H1 (cell line): ENCODE measurements at regions not wholly inside any gene's neighbourhood (a gene's known extent, or its start where the extent isn't known, plus 50 kb on each side); places are given as distances from the start of the nearest gene placed in this dataset.

ENCODE experiments used
- CTCF ChIA-PET: fragments of 300-600 bp; sonication (Branson Sonifier 250); formaldehyde crosslinking; loops from one replicate; lab custom pipeline; 2021; ENCODE audit not compliant: partially characterized antibody; lab: Charles Lee
- POLR2A ChIA-PET: fragments of 300-600 bp; sonication (Branson Sonifier 250); formaldehyde crosslinking; loops from one replicate; lab custom pipeline; 2021; ENCODE audit warnings: inconsistent platforms; ENCODE audit not compliant: partially characterized antibody; lab: Charles Lee
- DNase-seq, 2 experiments: peaks; one replicate each; pipeline versions ENCODE4 v3.0.0 to v3.0.0-alpha.2; 2010 to 2022; ENCODE audit warnings: low spot score in 2 of 2, low read depth in 1 of 2, mixed read lengths in 1 of 2
- FAIRE-seq: peaks from 2 replicates; lab custom pipeline; 2011; peaks lifted over from hg19 to GRCh38; lab: Jason Lieb, UNC
- H2AFZ ChIP-seq: 2 replicates; pipeline ENCODE4 v1.8.1; 2012; ENCODE audit warnings: low read length, inconsistent platforms
- H2AK5ac ChIP-seq: 2 replicates; pipeline ENCODE4 v1.6.1; 2013; ENCODE audit warnings: low read depth, low read length
- H2BK120ac ChIP-seq: replicated peaks from 2 replicates; pipeline ENCODE3; 2013; ENCODE audit warnings: low read depth, low read length, inconsistent platforms
- H2BK12ac ChIP-seq: 2 replicates; pipeline ENCODE4 v1.6.1; 2013; ENCODE audit warnings: low read depth, low read length
- H2BK15ac ChIP-seq: 2 replicates; pipeline ENCODE4 v1.6.1; 2013; ENCODE audit warnings: low read length
- H2BK20ac ChIP-seq: 2 replicates; pipeline ENCODE4 v1.6.1; 2013; ENCODE audit warnings: low read length
- H2BK5ac ChIP-seq: 2 replicates; pipeline ENCODE4 v1.6.1; 2013; ENCODE audit warnings: low read depth, low read length
- H3K14ac ChIP-seq: 2 replicates; pipeline ENCODE4 v1.6.1; 2013; ENCODE audit warnings: inconsistent platforms; ENCODE audit not compliant: insufficient read length
- H3K18ac ChIP-seq: 2 replicates; pipeline ENCODE4 v1.6.1; 2013; ENCODE audit warnings: low read length; ENCODE audit errors: extremely low read depth
- H3K23ac ChIP-seq: 2 replicates; pipeline ENCODE4 v1.6.1; 2013; ENCODE audit warnings: inconsistent platforms; ENCODE audit not compliant: insufficient read length
- H3K23me2 ChIP-seq: 2 replicates; pipeline ENCODE4 v1.6.1; 2013; ENCODE audit warnings: low read depth, low read length
- H3K27ac ChIP-seq: 2 replicates; pipeline ENCODE4 v1.6.1; 2011; ENCODE audit warnings: low read depth, low read length, inconsistent platforms
- H3K27me3 ChIP-seq, 4 experiments: replicated peaks in 1 of 4; 1 replicate in 1 of 4; 2 replicates in 3 of 4; pipeline versions ENCODE4 v1.6.1 to v1.8.1; 2011 to 2013; ENCODE audit warnings: low read length in 3 of 4, mild to moderate bottlenecking in 3 of 4, inconsistent platforms in 2 of 4, mixed read lengths in 2 of 4, moderate library complexity in 1 of 4; ENCODE audit not compliant: control insufficient read depth in 3 of 4, insufficient read depth in 3 of 4; ENCODE audit errors: extremely low read depth in 1 of 4
- H3K36me3 ChIP-seq, 4 experiments: 2 replicates each; pipeline versions ENCODE4 v1.6.1 to v1.8.1; 2011 to 2013; ENCODE audit warnings: mild to moderate bottlenecking in 4 of 4, low read length in 3 of 4, moderate library complexity in 2 of 4, control low read depth in 1 of 4, inconsistent platforms in 1 of 4; ENCODE audit not compliant: insufficient read depth in 4 of 4, control insufficient read depth in 2 of 4
- H3K4ac ChIP-seq: replicated peaks from 2 replicates; pipeline ENCODE3; 2013; ENCODE audit warnings: low read length, low read depth, mixed read lengths, inconsistent platforms; ENCODE audit not compliant: insufficient read length
- H3K4me1 ChIP-seq, 4 experiments: replicated peaks in 1 of 4; 1 replicate in 1 of 4; 2 replicates in 3 of 4; pipeline versions ENCODE4 v1.6.1 to v1.8.1; 2011 to 2013; ENCODE audit warnings: low read length in 3 of 4, inconsistent platforms in 2 of 4, mixed read lengths in 1 of 4; ENCODE audit not compliant: insufficient read depth in 4 of 4, control insufficient read depth in 3 of 4
- H3K4me2 ChIP-seq, 2 experiments: 2 replicates each; pipeline versions ENCODE4 v1.6.1 to v1.8.1; 2011 to 2013; ENCODE audit warnings: low read depth in 2 of 2, low read length in 2 of 2, control low read depth in 1 of 2, inconsistent platforms in 1 of 2, mild to moderate bottlenecking in 1 of 2; ENCODE audit not compliant: insufficient read depth in 1 of 2
- H3K4me3 ChIP-seq, 4 experiments: fragments of 200-600, 300-600 bp in 1 of 4; sonication (generic), shearing (Covaris generic), sonication (Bioruptor Twin) in 1 of 4; 2 replicates each; pipeline versions ENCODE4 v1.5.1 to v1.8.1; 2011 to 2016; ENCODE audit warnings: low read length in 4 of 4, low read depth in 3 of 4, control low read depth in 2 of 4, inconsistent platforms in 2 of 4, mild to moderate bottlenecking in 2 of 4, mixed read lengths in 1 of 4, moderate library complexity in 1 of 4; ENCODE audit not compliant: insufficient read depth in 2 of 4; ENCODE audit errors: extremely low read depth in 1 of 4
- H3K56ac ChIP-seq: replicated peaks from 2 replicates; pipeline ENCODE3; 2013; ENCODE audit warnings: low read depth, mild to moderate bottlenecking, mixed read lengths, low read length, inconsistent platforms; ENCODE audit not compliant: insufficient read length
- H3K79me1 ChIP-seq: 2 replicates; pipeline ENCODE4 v1.6.1; 2013; ENCODE audit warnings: low read depth, low read length, control low read depth
- H3K79me2 ChIP-seq, 2 experiments: 2 replicates each; pipeline versions ENCODE4 v1.6.1 to v1.8.1; 2012 to 2013; ENCODE audit warnings: low read length in 2 of 2, mild to moderate bottlenecking in 2 of 2, inconsistent platforms in 1 of 2; ENCODE audit not compliant: insufficient read depth in 2 of 2, control insufficient read depth in 1 of 2
- H3K9ac ChIP-seq, 4 experiments: replicated peaks in 1 of 4; 1 replicate in 1 of 4; 2 replicates in 3 of 4; pipeline versions ENCODE4 v1.6.1 to v1.8.1; 2011 to 2013; ENCODE audit warnings: low read depth in 3 of 4, low read length in 3 of 4, control low read depth in 2 of 4, mild to moderate bottlenecking in 2 of 4, moderate library complexity in 2 of 4, inconsistent platforms in 1 of 4; ENCODE audit errors: extremely low read depth in 1 of 4
- H3K9me3 ChIP-seq, 2 experiments: 2 replicates each; pipeline versions ENCODE4 v1.6.1 to v1.8.1; 2012 to 2013; ENCODE audit warnings: mild to moderate bottlenecking in 2 of 2, moderate library complexity in 2 of 2, control low read depth in 1 of 2, inconsistent platforms in 1 of 2, low read depth in 1 of 2, low read length in 1 of 2, mixed read lengths in 1 of 2; ENCODE audit not compliant: insufficient read depth in 2 of 2
- H4K20me1 ChIP-seq, 2 experiments: replicated peaks in 1 of 2; 2 replicates each; pipeline versions ENCODE3 to v1.8.1; 2011 to 2013; ENCODE audit warnings: inconsistent platforms in 2 of 2, low read length in 2 of 2, mild to moderate bottlenecking in 1 of 2; ENCODE audit not compliant: insufficient read depth in 2 of 2, control insufficient read depth in 1 of 2
- H4K5ac ChIP-seq: 2 replicates; pipeline ENCODE4 v1.6.1; 2013; ENCODE audit warnings: low read length, low read depth, mixed read lengths, inconsistent platforms; ENCODE audit not compliant: insufficient read length
- H4K8ac ChIP-seq: 2 replicates; pipeline ENCODE4 v1.8.0; 2013; ENCODE audit warnings: mild to moderate bottlenecking, moderate library complexity, low read length, inconsistent platforms; ENCODE audit not compliant: insufficient read depth; ENCODE audit errors: extremely low read depth
- H4K91ac ChIP-seq: replicated peaks from 2 replicates; pipeline ENCODE3; 2013; ENCODE audit warnings: low read length, mixed read lengths, inconsistent platforms; ENCODE audit not compliant: insufficient read length
- BACH1 ChIP-seq: IDR thresholded peaks from 2 replicates; pipeline ENCODE4 v1.6.1; 2012; ENCODE audit warnings: low read length, improper control_type of control experiment
- BRCA1 ChIP-seq: IDR thresholded peaks from 2 replicates; pipeline ENCODE4 v1.6.1; 2012; ENCODE audit warnings: low read depth, low read length, improper control_type of control experiment
- CBX5 ChIP-seq: fragments of 300-800, 300-1000 bp; sonication (generic); IDR thresholded peaks from 2 replicates; pipeline ENCODE4 v1.7.1; 2016; ENCODE audit warnings: antibody characterized with exemption, low read length, low read depth
- CEBPB ChIP-seq: IDR thresholded peaks from 2 replicates; pipeline ENCODE4 v1.6.1; 2012; ENCODE audit warnings: low read depth, low read length
- E2F6 ChIP-seq: IDR thresholded peaks from 2 replicates; pipeline ENCODE4 v1.6.1; 2012; ENCODE audit warnings: inconsistent platforms
- GABPA ChIP-seq: IDR thresholded peaks from 2 replicates; pipeline ENCODE4 v1.6.1; 2011; ENCODE audit warnings: mild to moderate bottlenecking, low read length, moderate library complexity, borderline replicate concordance; ENCODE audit not compliant: insufficient read depth
- GTF2F1 ChIP-seq: IDR thresholded peaks from 2 replicates; pipeline ENCODE4 v1.6.1; 2012; ENCODE audit warnings: low read depth, low read length, improper control_type of control experiment, borderline replicate concordance
- JUND ChIP-seq: IDR thresholded peaks from 2 replicates; pipeline ENCODE4 v1.6.1; 2011; ENCODE audit warnings: mild to moderate bottlenecking, improper control_type of control experiment, low read length
- SIX5 ChIP-seq: IDR thresholded peaks from 2 replicates; pipeline ENCODE4 v1.6.1; 2011; ENCODE audit warnings: mild to moderate bottlenecking, low read depth, low read length
- SP2 ChIP-seq: IDR thresholded peaks from 2 replicates; pipeline ENCODE4 v1.6.1; 2012; ENCODE audit warnings: mild to moderate bottlenecking, low read length, inconsistent platforms
- TCF12 ChIP-seq: IDR thresholded peaks from 2 replicates; pipeline ENCODE4 v1.6.1; 2011; ENCODE audit warnings: low read depth, mild to moderate bottlenecking, low read length
- WGBS, 2 experiments: shearing (Covaris generic) in 1 of 2; methylation state at CpG; one replicate each; pipeline versions ENCODE4 v1.1.6 to v1.1.7; 2013 to 2015; ENCODE audit warnings: low lambda C conversion rate in 2 of 2, mixed read lengths in 2 of 2, inconsistent platforms in 1 of 2, low coverage in 1 of 2, missing lambda C conversion rate in 1 of 2; ENCODE audit not compliant: insufficient replicate concordance in 2 of 2, insufficient coverage in 1 of 2, insufficient read length in 1 of 2; ENCODE audit errors: extremely low coverage in 1 of 2, missing lambda C conversion rate in 1 of 2; 5-methylcytosine and 5-hydroxymethylcytosine counted together

GRCh38 chr3:185988816-185989175, 51.0 kb upstream of the TRA2B start:
- CTCF ChIA-PET, result interaction anchor here (0.8 to 6.0 kb wide), 24 partner anchors 11 to 551 kb away, joined by 3 to 57 read pairs (median 5); no protein-coding TSS in a partner anchor

More at GRCh38 chr3:185988816-185989175, 51.0 kb upstream of the TRA2B start:
- H3K9ac ChIP-seq, result no peak overlapping the region
- peaks cover 0 to 3% (median 0%) of the 10 kb centered on the region in 4 experiments; a peak in 2 of 7 replicates for H3K27me3 ChIP-seq
- H4K5ac ChIP-seq, result no peak overlapping the region
- no peak overlapping the region for H2AK5ac ChIP-seq
- no peaks in the 10 kb centered on the region for H4K20me1 ChIP-seq
- H2BK15ac ChIP-seq, result no peak overlapping the region
- no peak for TF ChIP-seq JUND
- no peak for TF ChIP-seq GABPA
- TF ChIP-seq BACH1, result no peak
- TF ChIP-seq SIX5, result no peak
- TF ChIP-seq SP2, result no peak
- TF ChIP-seq E2F6, result no peak
- TF ChIP-seq CEBPB, result no peak
- TF ChIP-seq TCF12, result no peak
- no peak for TF ChIP-seq CBX5
- TF ChIP-seq BRCA1, result no peak
- no peak for TF ChIP-seq GTF2F1
- no peak overlapping the region for H4K8ac ChIP-seq
- H4K91ac ChIP-seq, result no peak overlapping the region
- DNase-seq (no peak), FAIRE-seq (no peak)
- H3K9me3 ChIP-seq, result no peaks in the 10 kb centered on the region
- H3K4me3 ChIP-seq, result no peak overlapping the region
- no peak overlapping the region for H3K27ac ChIP-seq
- H2BK12ac ChIP-seq, result no peak overlapping the region
- H3K14ac ChIP-seq, result no peak overlapping the region
- no peak overlapping the region for H3K56ac ChIP-seq
- H3K79me2 ChIP-seq, result no peaks in the 10 kb centered on the region
- no peak overlapping the region for H3K23ac ChIP-seq
- H2BK5ac ChIP-seq, result no peak overlapping the region
- no peaks in the 10 kb centered on the region for H3K79me1 ChIP-seq
- H3K4me1 ChIP-seq, result peaks cover 0 to 4% (median 2%) of the 10 kb centered on the region in 4 experiments; a peak in 3 of 7 replicates
- H3K4ac ChIP-seq, result no peak overlapping the region
- no peak overlapping the region for H2AFZ ChIP-seq
- no peak overlapping the region for H3K4me2 ChIP-seq
- H3K36me3 ChIP-seq, result no peaks in the 10 kb centered on the region
- POLR2A ChIA-PET, result interaction anchor here (1.4 kb wide), 1 partner anchor 51 kb away, joined by 6 read pairs; the partner anchor contains the start of gene TRA2B
- WGBS, 2 experiments, result 80% methylated on average over 3 of the region's 3 CpGs; no CpG with 5 or more reads in 1 of the 2 experiments
- H3K23me2 ChIP-seq, result no peaks in the 10 kb centered on the region
- no peak overlapping the region for H3K18ac ChIP-seq
- H2BK120ac ChIP-seq, result no peak overlapping the region
- H2BK20ac ChIP-seq, result no peak overlapping the region
